Fibroblast of lung (primary cell): ENCODE measurements at regions not wholly inside any gene's neighbourhood (a gene's known extent, or its start where the extent isn't known, plus 50 kb on each side); places are given as distances from the start of the nearest gene placed in this dataset.

ENCODE experiments used
- DNase-seq, 2 donors: peaks; one replicate each; pipeline versions ENCODE4 v3.0.0 to v3.0.0-alpha.2; 2010; ENCODE audit warnings: low read depth in 2 of 2
- H2AFZ ChIP-seq: 2 replicates; pipeline ENCODE4 v1.5.1; 2012; ENCODE audit warnings: low read length, control low read depth, inconsistent platforms
- H3K27ac ChIP-seq: 2 replicates; pipeline ENCODE4 v1.5.1; 2011; ENCODE audit warnings: low read length, control low read depth; ENCODE audit not compliant: insufficient read depth
- H3K27me3 ChIP-seq: 2 replicates; pipeline ENCODE4 v1.5.1; 2011; ENCODE audit warnings: mild to moderate bottlenecking, low read length; ENCODE audit not compliant: control insufficient read depth, insufficient read depth
- H3K36me3 ChIP-seq: 2 replicates; pipeline ENCODE4 v1.5.1; 2011; ENCODE audit warnings: low read length; ENCODE audit not compliant: control insufficient read depth, insufficient read depth
- H3K4me1 ChIP-seq: 2 replicates; pipeline ENCODE4 v1.5.1; 2011; ENCODE audit warnings: low read length; ENCODE audit not compliant: control insufficient read depth, insufficient read depth; ENCODE audit errors: extremely low read depth
- H3K4me2 ChIP-seq: 2 replicates; pipeline ENCODE4 v1.5.1; 2011; ENCODE audit warnings: low read length, control low read depth; ENCODE audit not compliant: insufficient read depth; ENCODE audit errors: extremely low read depth
- H3K4me3 ChIP-seq, 4 experiments: fragments of 200-600 bp in 1 of 4; sonication (generic) in 1 of 4; replicated peaks in 1 of 4; 2 replicates each; pipeline ENCODE4 v1.5.1; 2011 to 2016; ENCODE audit warnings: low read length in 4 of 4, low read depth in 3 of 4, mild to moderate bottlenecking in 3 of 4, control low read depth in 2 of 4, inconsistent platforms in 1 of 4, mixed read lengths in 1 of 4; ENCODE audit not compliant: insufficient read depth in 1 of 4; ENCODE audit errors: control extremely low read depth in 1 of 4
- H3K79me2 ChIP-seq: 2 replicates; pipeline ENCODE4 v1.5.1; 2012; ENCODE audit warnings: mild to moderate bottlenecking, low read length, inconsistent platforms; ENCODE audit not compliant: control insufficient read depth, insufficient read depth
- H3K9ac ChIP-seq: 2 replicates; pipeline ENCODE4 v1.5.1; 2011; ENCODE audit warnings: mild to moderate bottlenecking, low read length, control low read depth; ENCODE audit not compliant: insufficient read depth
- H3K9me3 ChIP-seq: 2 replicates; pipeline ENCODE4 v1.5.1; 2012; ENCODE audit warnings: low read depth, low read length; ENCODE audit not compliant: control insufficient read depth, insufficient read depth
- H4K20me1 ChIP-seq: 2 replicates; pipeline ENCODE4 v1.5.1; 2011; ENCODE audit warnings: low read length; ENCODE audit not compliant: control insufficient read depth, insufficient read depth; ENCODE audit errors: extremely low read depth
- EZH2 ChIP-seq: IDR thresholded peaks from 2 replicates; pipeline ENCODE4 v1.5.1; 2012; ENCODE audit warnings: low read length, control low read depth, mild to moderate bottlenecking; ENCODE audit errors: missing control alignments
- TF ChIP-seq, protein P1 (sequence below), 2 donors: IDR thresholded peaks in 1 of 2; conservative IDR thresholded peaks in 1 of 2; 1 replicate in 1 of 2; 2 replicates in 1 of 2; pipeline ENCODE4 v1.5.1; 2011 to 2012; ENCODE audit warnings: low read length in 2 of 2, control low read depth in 1 of 2, inconsistent platforms in 1 of 2, low read depth in 1 of 2, mild to moderate bottlenecking in 1 of 2

DNA sequence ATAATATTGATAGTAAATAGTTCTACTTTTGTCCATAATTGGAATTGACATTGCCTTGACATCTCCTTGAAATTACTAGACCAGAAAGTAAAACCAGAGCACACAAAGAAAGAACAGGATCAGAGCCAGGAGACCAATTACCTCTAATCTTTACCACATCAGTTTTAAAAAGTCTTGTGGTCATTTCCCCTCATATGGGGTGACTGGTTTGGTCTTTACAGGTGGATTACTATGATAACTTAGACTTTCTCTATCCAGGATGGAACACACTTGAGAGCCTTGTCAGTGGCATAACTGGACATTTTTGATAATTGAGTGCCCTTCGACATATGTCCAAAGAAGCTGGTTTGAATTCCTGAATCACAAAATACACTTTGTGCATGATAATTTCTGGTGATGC, 1148.1 kb upstream of the NCAM2 start:
- no peak overlapping the region for H3K4me3 ChIP-seq
- H3K9ac ChIP-seq = no peak overlapping the region
- no peak for DNase-seq
- H3K27ac ChIP-seq = no peak overlapping the region
- no peaks in the 10 kb centered on the region for H3K36me3 ChIP-seq
- no peaks in the 10 kb centered on the region for H3K4me1 ChIP-seq
- H3K4me2 ChIP-seq = no peak overlapping the region
- no peaks in the 10 kb centered on the region for H3K27me3 ChIP-seq
- H3K9me3 ChIP-seq = no peaks in the 10 kb centered on the region
- H3K79me2 ChIP-seq = no peaks in the 10 kb centered on the region
- TF ChIP-seq, protein P1, sequence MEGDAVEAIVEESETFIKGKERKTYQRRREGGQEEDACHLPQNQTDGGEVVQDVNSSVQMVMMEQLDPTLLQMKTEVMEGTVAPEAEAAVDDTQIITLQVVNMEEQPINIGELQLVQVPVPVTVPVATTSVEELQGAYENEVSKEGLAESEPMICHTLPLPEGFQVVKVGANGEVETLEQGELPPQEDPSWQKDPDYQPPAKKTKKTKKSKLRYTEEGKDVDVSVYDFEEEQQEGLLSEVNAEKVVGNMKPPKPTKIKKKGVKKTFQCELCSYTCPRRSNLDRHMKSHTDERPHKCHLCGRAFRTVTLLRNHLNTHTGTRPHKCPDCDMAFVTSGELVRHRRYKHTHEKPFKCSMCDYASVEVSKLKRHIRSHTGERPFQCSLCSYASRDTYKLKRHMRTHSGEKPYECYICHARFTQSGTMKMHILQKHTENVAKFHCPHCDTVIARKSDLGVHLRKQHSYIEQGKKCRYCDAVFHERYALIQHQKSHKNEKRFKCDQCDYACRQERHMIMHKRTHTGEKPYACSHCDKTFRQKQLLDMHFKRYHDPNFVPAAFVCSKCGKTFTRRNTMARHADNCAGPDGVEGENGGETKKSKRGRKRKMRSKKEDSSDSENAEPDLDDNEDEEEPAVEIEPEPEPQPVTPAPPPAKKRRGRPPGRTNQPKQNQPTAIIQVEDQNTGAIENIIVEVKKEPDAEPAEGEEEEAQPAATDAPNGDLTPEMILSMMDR (conservative IDR thresholded peaks at IDR 0.05 in 1 of 2, IDR thresholded peaks at IDR 0.05 in 1 of 2; ENCODE audit: low read depth in 1 of 2, low read length in 2 of 2) = no peak
- TF ChIP-seq EZH2 = no peak
- no peak overlapping the region for H2AFZ ChIP-seq
- H4K20me1 ChIP-seq = no peaks in the 10 kb centered on the region

DNA sequence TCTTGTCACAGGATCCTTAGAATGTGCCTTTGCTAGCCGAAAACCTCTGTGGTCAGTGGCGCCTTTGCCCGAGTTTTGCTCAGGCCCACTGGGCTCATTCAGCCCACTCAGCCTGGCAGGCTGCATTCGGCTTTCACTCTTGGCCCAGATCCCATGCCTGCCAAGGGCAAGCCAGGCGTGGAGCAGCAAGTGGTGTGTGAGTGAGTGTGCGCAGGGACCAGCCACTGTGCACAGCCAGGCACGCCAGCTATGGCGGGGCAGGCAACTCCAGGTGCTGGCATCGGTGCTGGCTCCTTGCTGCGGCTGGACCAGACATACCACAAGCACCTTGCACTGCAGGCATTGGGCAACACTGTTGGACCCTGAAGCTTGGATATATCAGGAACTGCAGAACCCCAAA, 1145.1 kb upstream of the NCAM2 start:
- H3K79me2 ChIP-seq = no peaks in the 10 kb centered on the region
- H3K4me2 ChIP-seq = no peak overlapping the region
- H3K4me3 ChIP-seq = no peak overlapping the region
- TF ChIP-seq, protein P1 (conservative IDR thresholded peaks at IDR 0.05 in 1 of 2, IDR thresholded peaks at IDR 0.05 in 1 of 2; ENCODE audit: low read depth in 1 of 2, low read length in 2 of 2) = no peak
- TF ChIP-seq EZH2 = no peak
- no peak overlapping the region for H3K9ac ChIP-seq
- H2AFZ ChIP-seq = no peak overlapping the region
- H3K27me3 ChIP-seq = no peaks in the 10 kb centered on the region
- H4K20me1 ChIP-seq = no peaks in the 10 kb centered on the region
- no peak overlapping the region for H3K27ac ChIP-seq
- no peaks in the 10 kb centered on the region for H3K9me3 ChIP-seq
- no peaks in the 10 kb centered on the region for H3K36me3 ChIP-seq
- no peak for DNase-seq
- no peaks in the 10 kb centered on the region for H3K4me1 ChIP-seq

DNA sequence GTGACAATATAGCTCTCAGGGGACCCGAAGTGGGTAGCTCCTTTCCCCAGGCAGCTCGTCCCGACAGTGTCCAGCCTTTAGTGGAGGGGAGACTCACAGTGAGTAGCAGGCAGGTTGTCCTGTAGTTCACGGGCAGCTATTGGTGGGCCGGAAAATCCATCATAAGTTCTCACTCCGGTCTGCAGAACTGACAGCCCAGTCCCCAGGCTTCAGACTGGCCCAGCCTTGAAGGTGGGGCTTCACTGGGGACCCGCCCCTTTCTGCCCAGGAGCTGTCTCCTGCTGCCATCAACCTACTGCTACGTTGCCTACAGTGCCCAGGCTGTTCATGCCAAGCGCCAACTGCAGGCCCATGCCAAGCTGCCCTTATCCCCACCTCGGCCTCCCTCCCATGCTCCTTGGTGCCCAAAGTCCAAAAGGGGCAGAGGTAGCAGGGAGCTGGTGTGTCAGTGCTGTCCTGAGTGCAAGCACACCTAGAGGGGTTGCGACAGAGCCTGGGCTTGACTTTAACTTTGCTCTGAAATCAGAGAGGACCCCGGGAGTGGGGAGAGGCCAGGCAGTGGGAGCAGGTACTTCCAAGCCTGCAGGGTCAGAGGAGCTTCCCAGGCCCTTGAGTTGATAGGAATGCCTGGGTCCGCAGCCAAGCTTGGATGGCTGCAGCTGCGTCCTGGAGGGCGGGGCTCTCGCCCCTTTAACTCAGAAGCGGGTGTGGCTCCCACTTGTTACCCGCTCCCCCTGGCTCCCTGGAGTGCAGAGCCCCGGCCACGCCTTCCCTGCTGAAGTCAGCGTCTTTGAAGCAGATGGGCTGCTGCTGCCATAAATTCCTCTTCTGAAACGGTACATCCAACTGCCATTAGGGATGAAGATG, 1144.3 kb upstream of the NCAM2 start:
- no peak for DNase-seq
- H3K79me2 ChIP-seq = no peaks in the 10 kb centered on the region
- no peak overlapping the region for H3K4me3 ChIP-seq
- TF ChIP-seq, protein P1 (conservative IDR thresholded peaks at IDR 0.05 in 1 of 2, IDR thresholded peaks at IDR 0.05 in 1 of 2; ENCODE audit: low read depth in 1 of 2, low read length in 2 of 2) = no peak
- no peak for TF ChIP-seq EZH2
- H3K4me1 ChIP-seq = no peaks in the 10 kb centered on the region
- H3K36me3 ChIP-seq = no peaks in the 10 kb centered on the region
- no peak overlapping the region for H3K4me2 ChIP-seq
- no peak overlapping the region for H3K27ac ChIP-seq
- H3K9ac ChIP-seq = no peak overlapping the region
- H3K9me3 ChIP-seq = no peaks in the 10 kb centered on the region
- H2AFZ ChIP-seq = no peak overlapping the region
- no peaks in the 10 kb centered on the region for H4K20me1 ChIP-seq
- no peaks in the 10 kb centered on the region for H3K27me3 ChIP-seq
